Neuron (in vitro differentiated cells): ENCODE measurements at regions not wholly inside any gene's neighbourhood (a gene's known extent, or its start where the extent isn't known, plus 50 kb on each side); places are given as distances from the start of the nearest gene placed in this dataset.

Experiments
- H2AFZ ChIP-seq: one replicate; pipeline ENCODE4 v1.6.1; 2013; ENCODE audit warnings: low read depth, mild to moderate bottlenecking, inconsistent platforms, low read length, moderate library complexity
- H3K27me3 ChIP-seq: one replicate; pipeline ENCODE4 v1.6.1; 2013; ENCODE audit warnings: low read length; ENCODE audit not compliant: insufficient read depth
- H3K36me3 ChIP-seq: one replicate; pipeline ENCODE4 v1.6.1; 2013; ENCODE audit warnings: low read length; ENCODE audit not compliant: insufficient read depth
- H3K4me1 ChIP-seq: one replicate; pipeline ENCODE4 v1.6.1; 2013; ENCODE audit warnings: low read length; ENCODE audit not compliant: insufficient read depth
- H3K4me3 ChIP-seq: 2 replicates; pipeline ENCODE4 v1.5.1; 2013; ENCODE audit warnings: mild to moderate bottlenecking, low read length, moderate library complexity
- H3K9me3 ChIP-seq: one replicate; pipeline ENCODE4 v1.6.1; 2013; ENCODE audit warnings: low read length

DNA sequence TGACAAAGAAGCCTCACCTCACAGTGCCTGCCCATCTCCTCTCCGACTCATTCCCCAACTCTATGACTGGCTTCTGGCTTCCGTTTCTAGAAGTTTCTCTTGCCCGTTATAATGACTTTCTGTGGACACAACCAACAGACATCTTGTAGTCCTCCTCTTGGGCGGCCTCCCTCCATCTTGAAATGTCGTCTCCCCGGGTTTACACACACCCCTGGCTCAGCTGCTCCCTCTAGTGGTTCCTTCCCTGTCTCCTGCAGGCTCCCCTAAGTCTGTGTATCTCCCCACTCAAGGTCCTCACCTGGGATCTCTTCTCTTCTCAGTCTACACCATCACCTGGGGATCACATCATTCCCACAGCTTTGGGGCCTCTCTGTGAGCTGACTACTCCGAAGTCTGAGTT, 123.4 kb upstream of the NEBL start:
- Histone ChIP-seq H2AFZ (no peak overlapping the region), H3K9me3 (no peaks in the 10 kb centered on the region), H3K36me3 (no peaks in the 10 kb centered on the region), H3K4me3 (no peak overlapping the region), H3K27me3 (no peaks in the 10 kb centered on the region), H3K4me1 (no peaks in the 10 kb centered on the region)

DNA sequence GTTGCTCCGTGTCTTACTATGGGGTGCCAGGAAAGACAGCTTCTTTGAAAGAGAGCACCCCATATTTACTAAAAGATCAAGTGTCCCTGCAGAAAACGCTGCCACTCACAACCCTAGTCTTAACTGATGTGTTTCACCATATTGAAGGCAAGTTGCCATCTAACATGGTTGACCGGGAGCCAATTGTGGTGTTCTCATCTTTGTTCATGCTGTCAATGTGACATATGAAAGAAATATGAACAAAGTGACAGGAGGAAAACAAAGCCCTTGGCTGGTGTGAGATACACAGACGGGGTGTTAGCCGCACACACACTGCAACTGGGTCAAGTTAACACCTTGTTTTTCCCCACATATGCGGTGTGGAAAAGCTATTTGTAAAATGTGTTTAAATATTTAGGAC, 122.3 kb upstream of the NEBL start:
- Histone ChIP-seq H3K4me1 (no peaks in the 10 kb centered on the region), H3K9me3 (no peaks in the 10 kb centered on the region), H3K4me3 (no peak overlapping the region), H3K36me3 (no peaks in the 10 kb centered on the region), H2AFZ (no peak overlapping the region), H3K27me3 (no peaks in the 10 kb centered on the region)

DNA sequence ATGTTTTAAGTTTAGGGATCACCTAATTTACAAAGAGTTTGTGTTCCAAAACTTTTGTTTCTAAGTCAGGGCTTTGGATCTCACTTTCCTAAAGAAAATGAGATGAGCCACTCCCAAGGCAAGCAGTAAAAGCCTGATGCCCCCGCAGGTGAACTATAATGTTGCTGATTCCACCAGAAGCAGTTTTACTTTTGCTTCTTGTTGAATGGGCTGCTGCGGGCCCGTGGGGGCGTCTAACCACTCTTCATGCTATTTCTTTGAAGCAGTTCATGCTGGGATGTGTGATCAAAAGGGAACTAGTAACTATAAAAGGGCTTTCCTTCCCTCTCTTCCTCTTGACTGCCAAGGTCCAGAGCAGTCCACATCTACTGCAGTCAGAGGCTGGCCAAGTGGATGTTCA, 118.7 kb upstream of the NEBL start:
- Histone ChIP-seq H3K9me3 (no peaks in the 10 kb centered on the region), H3K4me1 (no peaks in the 10 kb centered on the region), H2AFZ (no peak overlapping the region), H3K27me3 (no peaks in the 10 kb centered on the region), H3K36me3 (no peaks in the 10 kb centered on the region), H3K4me3 (no peak overlapping the region)

DNA sequence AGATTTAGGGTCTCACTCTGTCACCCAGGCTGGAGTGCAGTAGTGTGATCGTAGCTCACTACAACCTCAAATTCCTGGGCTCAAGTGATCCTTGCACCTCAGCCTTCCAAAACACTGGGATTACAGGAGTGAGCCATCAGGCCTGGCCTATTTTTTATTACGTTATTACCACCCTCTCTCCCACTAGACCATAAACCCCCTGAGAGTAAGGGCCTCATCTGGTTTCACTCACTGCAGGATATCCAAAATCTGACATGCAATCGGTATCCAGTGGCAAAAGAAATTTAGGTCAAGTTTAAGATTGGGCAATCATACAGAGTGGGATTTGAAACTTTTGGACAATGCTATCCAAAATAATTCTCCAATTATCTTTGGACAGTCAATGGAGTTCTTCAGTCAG, 117.0 kb upstream of the NEBL start:
- H2AFZ ChIP-seq, result no peak overlapping the region
- no peaks in the 10 kb centered on the region for H3K27me3 ChIP-seq
- H3K9me3 ChIP-seq, result no peaks in the 10 kb centered on the region
- H3K4me1 ChIP-seq, result no peaks in the 10 kb centered on the region
- H3K4me3 ChIP-seq, result no peak overlapping the region
- H3K36me3 ChIP-seq, result no peaks in the 10 kb centered on the region

DNA sequence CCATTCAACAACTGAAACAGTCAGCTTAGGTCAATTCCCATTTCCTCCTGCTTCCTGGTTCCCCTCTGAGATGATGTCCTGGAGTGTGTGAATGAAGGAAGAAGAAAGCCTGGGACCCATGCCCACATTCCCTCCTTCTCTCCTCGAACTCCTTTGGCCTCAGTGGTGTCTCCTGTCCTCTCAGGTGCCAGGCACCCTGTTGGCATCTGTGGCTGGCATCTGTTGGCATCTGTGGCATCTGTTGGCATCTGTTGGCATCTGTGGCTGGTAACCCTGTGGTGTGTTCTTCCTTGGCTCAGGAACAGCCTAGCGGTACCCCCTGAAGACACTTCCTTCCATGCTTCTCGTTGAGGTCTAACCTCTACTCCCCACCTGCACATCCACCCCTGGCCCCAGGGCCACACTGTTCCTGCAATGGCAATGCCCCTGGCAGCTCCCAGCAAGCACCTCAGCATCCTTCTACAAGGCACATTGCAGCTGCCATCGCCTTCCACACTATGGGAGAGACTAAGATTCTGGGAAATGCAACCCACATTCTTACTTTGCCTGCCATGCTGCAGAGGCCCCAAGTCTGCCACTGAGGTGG, 114.4 kb upstream of the NEBL start:
- Histone ChIP-seq H3K27me3 (no peaks in the 10 kb centered on the region), H2AFZ (no peak overlapping the region), H3K36me3 (no peaks in the 10 kb centered on the region), H3K9me3 (no peaks in the 10 kb centered on the region), H3K4me1 (no peaks in the 10 kb centered on the region), H3K4me3 (no peak overlapping the region)

DNA sequence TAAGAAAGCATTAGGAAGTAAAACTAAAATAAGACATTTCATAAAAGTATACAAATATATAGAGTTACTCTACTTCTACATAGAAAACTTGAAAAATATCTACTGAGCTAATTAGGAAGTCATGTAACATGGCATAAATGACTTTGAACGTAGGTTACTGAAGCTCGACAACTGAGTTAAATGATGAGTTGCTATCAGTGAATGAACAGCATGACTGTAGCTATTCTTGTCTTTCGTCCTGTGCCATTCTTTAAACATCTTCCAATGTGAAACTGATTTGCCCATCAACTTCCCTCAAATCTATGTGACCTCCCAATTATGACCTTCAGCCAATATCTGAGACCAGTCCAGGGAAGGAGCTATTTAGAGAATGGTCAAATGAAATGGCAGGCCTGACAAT, 113.5 kb upstream of the NEBL start:
- Histone ChIP-seq H2AFZ (no peak overlapping the region), H3K27me3 (no peaks in the 10 kb centered on the region), H3K4me1 (no peaks in the 10 kb centered on the region), H3K4me3 (no peak overlapping the region), H3K36me3 (no peaks in the 10 kb centered on the region), H3K9me3 (no peaks in the 10 kb centered on the region)

DNA sequence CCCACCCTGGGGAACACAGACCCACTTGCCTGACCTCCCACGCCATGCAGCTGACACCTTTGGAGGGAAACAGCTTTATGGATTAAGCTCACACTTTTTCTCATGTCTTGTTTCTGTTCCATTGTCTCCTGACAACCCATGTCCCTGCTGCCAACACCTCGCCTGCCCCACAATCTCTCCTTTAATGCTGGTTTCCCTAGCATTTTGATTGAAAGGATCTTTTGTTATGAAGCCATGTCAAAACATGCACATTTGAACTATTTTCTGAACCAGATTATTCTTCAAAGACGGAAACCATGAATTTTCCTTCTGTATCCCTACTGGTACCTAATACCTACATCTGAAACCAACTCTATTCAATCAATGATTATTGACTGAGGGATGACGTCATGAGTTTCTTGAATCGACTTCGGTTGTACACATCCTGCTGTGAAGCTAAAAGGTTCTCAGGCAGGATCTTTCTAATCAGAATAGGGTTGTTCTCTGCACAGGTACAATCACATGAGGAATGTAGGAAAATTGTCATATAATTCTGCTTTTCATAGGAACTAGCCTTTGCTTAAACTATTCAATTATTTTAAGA, 106.2 kb upstream of the NEBL start:
- no peaks in the 10 kb centered on the region for H3K4me1 ChIP-seq
- H3K4me3 ChIP-seq, result no peak overlapping the region
- no peaks in the 10 kb centered on the region for H3K36me3 ChIP-seq
- H3K27me3 ChIP-seq, result no peaks in the 10 kb centered on the region
- H2AFZ ChIP-seq, result no peak overlapping the region
- no peaks in the 10 kb centered on the region for H3K9me3 ChIP-seq

DNA sequence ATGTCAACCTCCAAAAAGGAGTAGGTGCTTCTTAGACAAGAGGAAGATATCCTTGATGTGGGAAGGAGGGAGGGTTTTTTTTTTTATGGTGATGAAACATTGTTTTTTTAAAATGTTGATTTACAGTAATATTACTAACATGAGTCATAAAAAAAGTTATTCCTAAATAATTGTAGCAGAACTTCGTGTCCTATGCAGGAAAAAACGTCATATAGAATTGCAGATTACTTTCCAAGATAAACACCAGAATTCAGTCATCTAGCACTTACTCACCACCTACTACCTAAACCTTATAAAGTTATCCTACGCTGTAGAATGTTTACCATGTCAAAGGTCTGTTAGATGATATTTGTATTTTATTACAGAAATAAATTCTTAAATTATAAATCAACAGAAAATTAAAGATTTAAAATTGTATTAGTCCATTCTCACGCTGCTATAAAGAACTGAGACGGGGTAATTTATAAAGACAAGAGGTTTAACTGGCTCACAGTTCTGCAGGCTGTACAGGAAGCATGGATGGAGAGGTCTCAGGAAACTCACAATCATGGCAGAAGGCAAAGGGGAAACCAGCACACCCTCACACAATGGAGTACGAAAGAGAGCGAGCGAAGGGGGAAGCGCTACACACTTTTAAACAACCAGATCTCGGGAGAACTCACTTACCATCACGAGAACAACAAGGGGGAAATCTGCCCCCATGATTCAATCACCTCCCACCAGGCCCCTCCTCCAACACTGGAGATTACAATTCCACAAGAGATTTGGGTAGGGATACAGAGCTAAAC, 105.2 kb upstream of the NEBL start:
- H3K36me3 ChIP-seq, result no peaks in the 10 kb centered on the region
- no peaks in the 10 kb centered on the region for H3K9me3 ChIP-seq
- no peaks in the 10 kb centered on the region for H3K4me1 ChIP-seq
- H3K27me3 ChIP-seq, result no peaks in the 10 kb centered on the region
- H3K4me3 ChIP-seq, result no peak overlapping the region
- H2AFZ ChIP-seq, result no peak overlapping the region

DNA sequence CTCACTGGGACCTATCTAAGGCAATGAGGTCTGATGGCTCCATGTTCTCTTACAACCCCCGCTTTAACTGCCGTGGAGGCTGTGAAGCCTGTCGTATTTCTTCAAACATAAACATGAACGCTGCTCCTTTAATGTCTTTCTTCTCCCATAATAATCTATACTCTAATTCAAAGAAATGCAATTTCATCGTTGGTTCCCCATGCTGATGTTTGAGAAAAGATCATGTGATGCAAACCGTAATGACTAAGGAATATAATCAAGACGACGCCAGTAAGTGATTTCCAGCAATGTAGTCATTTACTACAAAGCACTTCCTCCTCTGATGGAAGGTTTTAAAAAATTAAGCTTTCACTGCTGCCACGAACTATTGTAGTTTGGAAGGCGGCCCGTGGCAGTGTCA, 102.6 kb upstream of the NEBL start:
- no peak overlapping the region for H2AFZ ChIP-seq
- no peaks in the 10 kb centered on the region for H3K27me3 ChIP-seq
- no peak overlapping the region for H3K4me3 ChIP-seq
- H3K9me3 ChIP-seq, result no peaks in the 10 kb centered on the region
- H3K36me3 ChIP-seq, result no peaks in the 10 kb centered on the region
- peaks cover 14% of the 10 kb centered on the region for H3K4me1 ChIP-seq

DNA sequence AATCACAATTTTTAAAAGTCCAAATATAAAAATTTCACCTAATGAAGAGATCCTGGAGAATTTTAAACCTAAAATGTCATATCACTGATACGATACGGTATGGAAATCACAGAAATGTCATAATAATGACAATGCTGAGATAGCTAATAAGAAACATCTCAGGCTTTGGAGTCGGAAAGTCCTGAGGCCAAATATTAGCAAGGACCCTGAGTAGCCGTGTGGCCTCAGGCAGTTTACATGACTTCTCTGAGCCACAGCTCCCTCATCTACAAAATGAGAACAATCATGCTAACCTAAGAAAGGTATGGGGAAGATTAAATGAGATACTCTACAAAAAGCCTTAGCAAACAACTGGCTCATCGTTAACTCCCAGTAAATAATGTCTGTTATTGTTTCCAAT, 100.9 kb upstream of the NEBL start:
- Histone ChIP-seq H3K27me3 (no peaks in the 10 kb centered on the region), H2AFZ (no peak overlapping the region)

DNA sequence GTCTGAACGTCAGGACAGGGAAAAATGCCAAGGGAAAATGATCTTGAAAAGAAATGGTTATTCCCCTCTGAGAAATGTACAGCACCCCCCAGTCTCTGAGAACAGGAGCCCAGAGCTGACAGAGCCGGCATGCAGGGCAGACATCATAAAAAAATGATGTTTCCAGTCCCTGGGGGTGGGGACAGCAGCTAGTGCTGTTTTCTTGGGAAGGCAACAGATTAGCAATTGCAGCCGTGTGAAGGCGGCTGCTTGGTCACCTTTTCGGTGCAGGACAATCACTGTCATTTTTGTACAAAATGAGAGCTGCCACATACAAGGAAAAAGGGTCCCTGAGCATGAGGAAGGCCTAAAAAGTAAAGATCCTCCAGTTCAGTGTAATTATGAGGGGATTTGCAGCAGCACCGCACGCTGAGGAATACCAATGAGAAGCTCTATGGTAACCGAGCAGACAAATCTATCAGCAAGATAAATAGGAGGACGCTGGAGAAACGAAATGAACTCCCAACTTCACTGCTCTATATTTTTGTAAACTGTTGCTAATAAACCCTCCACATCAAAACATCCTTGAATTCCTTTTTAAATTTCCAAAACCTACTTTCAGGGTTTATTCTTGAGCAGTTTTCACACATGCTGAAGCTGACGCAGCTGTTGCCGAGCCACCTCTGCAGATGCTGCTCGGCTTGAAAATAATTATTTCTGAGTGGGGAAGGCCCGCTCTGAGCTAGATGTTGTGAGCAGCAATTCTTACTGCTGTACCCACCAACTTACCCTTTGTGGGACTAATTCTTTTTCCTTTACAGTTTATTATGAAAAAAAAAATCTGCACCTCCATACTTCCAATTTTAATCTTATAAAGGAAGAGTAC, 98.2 kb upstream of the NEBL start:
- Histone ChIP-seq H3K4me3 (peak overlapping the region; percentile 66), H3K4me1 (peaks cover 29% of the 10 kb centered on the region)

More for the DNA sequence above, 100.9 kb upstream of the NEBL start:
- peaks cover 24% of the 10 kb centered on the region for H3K4me1 ChIP-seq
- no peak overlapping the region for H3K4me3 ChIP-seq
- no peaks in the 10 kb centered on the region for H3K36me3 ChIP-seq
- H3K9me3 ChIP-seq, result no peaks in the 10 kb centered on the region

DNA sequence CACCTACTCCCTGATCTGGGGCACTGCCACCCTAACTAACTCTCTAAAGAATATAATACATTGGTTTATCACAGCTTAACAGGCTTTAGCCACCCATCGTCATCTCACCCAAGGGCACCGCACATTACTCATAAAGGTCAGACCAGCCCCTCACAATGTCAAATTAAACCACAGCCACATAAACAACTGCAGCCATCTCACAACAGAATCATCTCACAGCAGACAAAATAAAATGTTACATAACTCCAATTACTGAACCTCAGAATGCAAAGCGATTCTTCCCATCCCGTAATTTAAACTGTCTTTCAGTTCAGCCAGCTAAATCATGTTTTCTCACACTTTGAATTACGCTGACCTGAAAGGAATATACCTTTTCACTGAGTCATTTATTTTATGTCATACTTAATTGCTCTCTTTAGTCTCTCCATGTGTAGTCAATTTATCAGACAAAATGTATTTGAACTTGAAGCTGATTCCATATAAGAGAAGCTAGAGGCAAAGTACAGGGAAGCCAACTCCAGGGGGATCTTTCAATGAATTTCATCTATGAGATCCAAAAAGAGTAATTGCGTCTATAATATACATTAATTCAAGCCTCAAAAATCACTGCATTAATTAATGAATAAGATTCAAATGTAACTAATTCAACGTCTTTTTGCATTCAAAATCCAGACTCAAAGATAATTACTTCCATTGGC, 96.9 kb upstream of the NEBL start:
- peaks cover 31% of the 10 kb centered on the region for H3K4me1 ChIP-seq
- H3K36me3 ChIP-seq, result no peaks in the 10 kb centered on the region
- H3K9me3 ChIP-seq, result no peaks in the 10 kb centered on the region
- no peak overlapping the region for H2AFZ ChIP-seq
- H3K4me3 ChIP-seq, result no peak overlapping the region
- no peaks in the 10 kb centered on the region for H3K27me3 ChIP-seq

More for the DNA sequence above, 98.2 kb upstream of the NEBL start:
- H3K36me3 ChIP-seq, result no peaks in the 10 kb centered on the region
- H2AFZ ChIP-seq, result peak overlapping the region; percentile 77
- H3K27me3 ChIP-seq, result no peaks in the 10 kb centered on the region
- H3K9me3 ChIP-seq, result no peaks in the 10 kb centered on the region
